ENCODE measurements at regions not wholly inside any gene's neighbourhood (a gene's known extent, or its start where the extent isn't known, plus 50 kb on each side); places are given as distances from the start of the nearest gene placed in this dataset.
"Not testable (repeated sequence)": the region's sequence is repeated elsewhere in the genome, so short reads cannot be mapped to it uniquely, and the experiment has no call there.

DNA sequence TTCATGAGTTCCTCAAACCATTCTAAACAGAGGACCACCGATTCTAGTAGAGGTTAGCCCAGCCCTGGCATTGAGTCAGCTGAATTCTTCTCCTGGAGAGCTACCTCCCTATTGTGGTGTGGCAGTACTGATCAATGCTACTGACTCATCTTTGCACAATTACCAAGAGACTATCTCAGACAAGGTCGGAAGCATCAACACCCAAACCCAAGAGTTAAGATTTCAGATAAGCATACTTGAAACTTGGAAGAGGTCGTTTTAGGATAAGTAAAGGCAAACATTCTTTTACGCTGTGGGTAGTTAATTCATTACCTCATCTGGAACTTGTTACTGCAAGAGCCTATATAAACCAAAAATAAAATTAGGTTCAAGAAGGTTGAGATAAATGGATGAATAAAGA, 154.6 kb upstream of the NRBF2 start:
- ATAC-seq = no peak
- no peaks in the 10 kb centered on the region for H3K4me1 ChIP-seq
- TF ChIP-seq POLR2A (IDR thresholded peaks at IDR 0.05) (no peak), CTCF (IDR thresholded peaks at IDR 0.05) (no peak)
- intact Hi-C loops (cut with DNase I) = no loop called here
- H3K27me3 ChIP-seq = no peaks in the 10 kb centered on the region
- no peak overlapping the region for H3K4me3 ChIP-seq
- peaks cover 0 to 2% (median 0%) of the 10 kb centered on the region in 4 donors for H3K9me3 ChIP-seq
- no peak for DNase-seq
- no peak overlapping the region for H3K27ac ChIP-seq
- no peaks in the 10 kb centered on the region for H3K36me3 ChIP-seq
- 35% methylated on average over 4 of the region's 4 CpGs for WGBS (ENCODE audit: insufficient coverage, low coverage, low lambda C conversion rate, missing lambda C conversion rate)

- ATAC-seq; H3K4me1 ChIP-seq; H3K27me3 ChIP-seq; H3K4me3 ChIP-seq; H3K36me3 ChIP-seq; H3K9me3 ChIP-seq; DNase-seq; H3K27ac ChIP-seq; intact Hi-C loops (cut with DNase I): not testable (repeated sequence)
- WGBS (ENCODE audit: insufficient coverage, low coverage, low lambda C conversion rate, missing lambda C conversion rate) = 63% methylated on average over 1 of the region's 1 CpG
These were observed 158.3 kb upstream of the NRBF2 start for GRCh38 chr10:62974795-62975194.

GRCh38 chr10:62972103-62972502, 155.9 kb upstream of the EGR2 start:
- intact Hi-C loops (cut with DNase I) = no loop called here
- H3K27ac ChIP-seq = no peak overlapping the region
- no peaks in the 10 kb centered on the region for H3K27me3 ChIP-seq
- no peaks in the 10 kb centered on the region for H3K36me3 ChIP-seq
- H3K4me1 ChIP-seq = no peaks in the 10 kb centered on the region
- no peak for ATAC-seq
- no peak for DNase-seq
- H3K9me3 ChIP-seq = no peaks in the 10 kb centered on the region
- TF ChIP-seq CTCF (IDR thresholded peaks at IDR 0.05) (no peak), POLR2A (IDR thresholded peaks at IDR 0.05) (no peak)
- no peak overlapping the region for H3K4me3 ChIP-seq

GRCh38 chr10:62964026-62964425, 147.9 kb upstream of the EGR2 start:
- intact Hi-C loops (cut with DNase I) = no loop called here
- no peaks in the 10 kb centered on the region for H3K27me3 ChIP-seq
- DNase-seq = no peak
- H3K27ac ChIP-seq = no peak overlapping the region
- WGBS (ENCODE audit: insufficient coverage, low coverage, low lambda C conversion rate, missing lambda C conversion rate) = 57% methylated on average over 3 of the region's 4 CpGs
- no peaks in the 10 kb centered on the region for H3K36me3 ChIP-seq
- H3K9me3 ChIP-seq = no peaks in the 10 kb centered on the region
- no peak for TF ChIP-seq CTCF (IDR thresholded peaks at IDR 0.05)
- TF ChIP-seq POLR2A (IDR thresholded peaks at IDR 0.05) = no peak
- ATAC-seq = no peak
- H3K4me1 ChIP-seq = no peaks in the 10 kb centered on the region
- H3K4me3 ChIP-seq = no peak overlapping the region

DNA sequence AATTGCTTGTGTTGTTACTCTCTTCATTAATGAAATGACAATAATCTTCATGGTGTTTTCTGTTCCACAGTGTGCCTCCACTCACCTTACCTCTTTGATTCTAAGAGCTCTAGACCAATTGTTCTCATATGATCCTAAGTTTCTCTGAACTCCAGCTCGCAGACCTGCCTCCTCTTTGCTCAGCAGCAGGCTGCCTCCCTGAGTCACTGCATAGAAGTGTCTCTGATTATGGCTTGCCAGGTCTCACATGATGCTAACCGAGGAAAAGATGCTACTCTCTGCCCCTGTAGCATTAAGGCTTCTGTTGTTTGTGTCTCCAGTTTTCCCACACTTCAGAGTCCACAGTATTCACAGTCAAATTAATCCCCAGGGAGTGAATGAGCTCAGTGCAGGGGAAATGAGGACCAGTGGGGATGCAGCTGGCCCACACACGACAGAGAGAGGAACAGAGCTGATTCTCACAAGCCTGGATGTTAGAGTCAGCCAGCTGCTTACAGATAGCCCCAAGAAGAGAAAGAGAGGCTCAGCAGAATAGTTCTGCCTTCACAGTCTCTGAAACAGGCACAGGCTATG, 145.9 kb upstream of the EGR2 start:
- Histone ChIP-seq H3K9me3 (no peaks in the 10 kb centered on the region), H3K4me1 (no peaks in the 10 kb centered on the region), H3K36me3 (no peaks in the 10 kb centered on the region), H3K27ac (no peak overlapping the region), H3K27me3 (no peaks in the 10 kb centered on the region), H3K4me3 (no peak overlapping the region)
- no peak for DNase-seq
- 38% methylated on average over 3 of the region's 3 CpGs for WGBS (ENCODE audit: insufficient coverage, low coverage, low lambda C conversion rate, missing lambda C conversion rate)
- no peak for ATAC-seq
- intact Hi-C loops (cut with DNase I) = no loop called here
- TF ChIP-seq POLR2A (IDR thresholded peaks at IDR 0.05) = no peak
- TF ChIP-seq CTCF (IDR thresholded peaks at IDR 0.05) = no peak
